Colonic mucosa (tissue), 4 donors: ENCODE measurements at regions not wholly inside any gene's neighbourhood (a gene's known extent, or its start where the extent isn't known, plus 50 kb on each side); places are given as distances from the start of the nearest gene placed in this dataset.

Experiments used
- DNase-seq: peaks from one replicate; pipeline ENCODE4 v3.0.0-alpha.2; 2020
- H3K27ac ChIP-seq: fragments of 200-600 bp; one replicate; pipeline ENCODE4 v1.8.0; 2021
- H3K27me3 ChIP-seq: fragments of 200-600 bp; one replicate; pipeline ENCODE4 v1.8.0; 2021
- H3K36me3 ChIP-seq: fragments of 200-600 bp; one replicate; pipeline ENCODE4 v1.8.0; 2021
- H3K4me1 ChIP-seq: fragments of 200-600 bp; one replicate; pipeline ENCODE4 v1.8.0; 2021; ENCODE audit warnings: mild to moderate bottlenecking
- H3K4me3 ChIP-seq: fragments of 200-600 bp; one replicate; pipeline ENCODE4 v1.8.0; 2021
- H3K9ac ChIP-seq, 2 donors: one replicate each; pipeline ENCODE4 v1.7.0; 2013; ENCODE audit warnings: control low read depth in 2 of 2, low read depth in 2 of 2, low read length in 2 of 2
- H3K9me3 ChIP-seq: fragments of 200-600 bp; one replicate; pipeline ENCODE4 v1.8.0; 2021
- CTCF ChIP-seq: fragments of 200-600 bp; IDR thresholded peaks from one replicate; pipeline ENCODE4 v1.8.0; 2022; ENCODE audit warnings: antibody characterized with exemption, mild to moderate bottlenecking
- intact Hi-C: fragments of 100-400 bp; cut with DNase I; formaldehyde crosslinking; loops from one replicate; pipeline ENCODE4 v1.14.1; 2022
- donor health status: healthy.
- donor health status: DM: no; HTN: no; CAD: no.
- donor health status: DM: no; HTN: no; CAD: no.

DNA sequence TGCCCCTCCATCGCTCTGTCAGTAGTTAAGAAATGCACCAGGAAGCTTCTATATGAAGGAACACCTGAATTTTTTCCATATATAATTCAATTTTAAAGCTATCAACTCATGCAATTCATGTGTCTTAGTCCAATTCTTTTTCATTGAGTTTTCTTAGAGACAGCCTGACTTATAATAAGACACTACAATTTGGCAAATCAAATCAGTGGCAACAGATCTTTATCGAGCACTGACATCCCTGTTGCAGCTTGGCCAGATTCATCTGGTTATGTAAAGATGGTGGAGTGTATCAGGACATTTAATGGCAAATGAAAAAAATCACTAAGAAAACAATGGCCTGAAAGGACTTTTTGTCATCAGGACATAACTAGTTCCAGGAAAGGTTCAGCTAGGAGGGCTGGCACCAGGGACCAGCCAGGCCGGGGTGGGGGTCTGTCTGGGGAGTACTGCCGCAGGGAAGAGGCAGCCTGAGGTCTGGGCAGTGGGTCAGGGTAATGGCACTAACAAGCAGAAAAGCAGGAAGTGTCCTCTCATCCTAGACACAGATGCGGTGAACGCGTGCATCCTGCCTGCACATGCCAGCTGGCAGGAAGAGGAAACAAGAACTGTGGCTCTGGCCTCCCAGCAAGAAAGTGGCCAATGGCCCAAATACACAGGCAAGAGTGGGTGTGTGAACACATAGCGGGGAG, 100.5 kb upstream of the LMNTD1 start:
- TF ChIP-seq CTCF: no peak
- H3K9ac ChIP-seq: no peak overlapping the region
- H3K4me3 ChIP-seq: no peak overlapping the region
- H3K36me3 ChIP-seq: no peaks in the 10 kb centered on the region
- H3K4me1 ChIP-seq: no peaks in the 10 kb centered on the region
- no peak overlapping the region for H3K27ac ChIP-seq
- H3K27me3 ChIP-seq: no peaks in the 10 kb centered on the region
- no peaks in the 10 kb centered on the region for H3K9me3 ChIP-seq
- intact Hi-C loops: no loop called here
- DNase-seq: no peak

GRCh38 chr12:25655702-25656101, 102.6 kb upstream of the LMNTD1 start:
- H3K27me3 ChIP-seq: no peaks in the 10 kb centered on the region
- DNase-seq: no peak
- no peak for TF ChIP-seq CTCF
- no peaks in the 10 kb centered on the region for H3K4me1 ChIP-seq
- H3K4me3 ChIP-seq: no peak overlapping the region
- H3K27ac ChIP-seq: no peak overlapping the region
- H3K9ac ChIP-seq: no peak overlapping the region
- H3K9me3 ChIP-seq: no peaks in the 10 kb centered on the region
- no peaks in the 10 kb centered on the region for H3K36me3 ChIP-seq
- intact Hi-C loops: no loop called here

- no peaks in the 10 kb centered on the region for H3K36me3 ChIP-seq
- TF ChIP-seq CTCF: no peak
- H3K27ac ChIP-seq: no peak overlapping the region
- H3K27me3 ChIP-seq: no peaks in the 10 kb centered on the region
- no peaks in the 10 kb centered on the region for H3K9me3 ChIP-seq
- H3K4me1 ChIP-seq: no peaks in the 10 kb centered on the region
- DNase-seq: no peak
- H3K4me3 ChIP-seq: no peak overlapping the region
- intact Hi-C loops: no loop called here
- no peak overlapping the region for H3K9ac ChIP-seq
Observed at GRCh38 chr12:25659621-25660020, 106.5 kb upstream of the LMNTD1 start.

GRCh38 chr12:25670076-25671055, 117.3 kb upstream of the LMNTD1 start:
- no peak for DNase-seq
- no peak for TF ChIP-seq CTCF
- no peak overlapping the region for H3K27ac ChIP-seq
- no peaks in the 10 kb centered on the region for H3K36me3 ChIP-seq
- H3K27me3 ChIP-seq: no peaks in the 10 kb centered on the region
- no peak overlapping the region for H3K4me3 ChIP-seq
- no peaks in the 10 kb centered on the region for H3K4me1 ChIP-seq
- intact Hi-C loops: loop anchor here (10.0 kb wide), 1 partner anchor 354 kb away; no protein-coding TSS in a partner anchor
- H3K9ac ChIP-seq: no peak overlapping the region
- H3K9me3 ChIP-seq: no peaks in the 10 kb centered on the region

DNA sequence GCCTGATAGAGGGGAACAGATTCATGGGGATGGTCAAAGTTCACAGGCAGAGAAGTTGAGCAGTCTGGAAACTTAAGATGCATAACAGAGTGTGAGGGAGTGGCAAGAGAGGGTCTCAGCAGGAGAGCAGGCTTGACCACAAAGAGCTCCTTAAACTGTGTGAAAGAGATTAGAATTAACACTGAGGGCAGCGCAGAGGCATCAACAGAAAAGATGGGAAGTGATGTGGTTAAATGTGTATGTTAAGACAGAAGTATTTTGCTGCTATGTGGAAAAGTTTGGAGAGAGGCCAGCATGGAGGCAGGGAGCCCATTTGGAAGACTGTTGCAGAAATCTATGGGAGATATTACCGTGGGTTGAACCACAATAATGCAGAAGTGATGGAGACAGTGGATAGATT, 122.7 kb upstream of the LMNTD1 start:
- H3K9ac ChIP-seq: no peak overlapping the region
- no peaks in the 10 kb centered on the region for H3K4me1 ChIP-seq
- TF ChIP-seq CTCF: no peak
- H3K36me3 ChIP-seq: no peaks in the 10 kb centered on the region
- H3K27me3 ChIP-seq: no peaks in the 10 kb centered on the region
- no peaks in the 10 kb centered on the region for H3K9me3 ChIP-seq
- no peak overlapping the region for H3K27ac ChIP-seq
- no peak for DNase-seq
- intact Hi-C loops: loop anchor here (10.0 kb wide), 1 partner anchor 349 kb away; no protein-coding TSS in a partner anchor
- no peak overlapping the region for H3K4me3 ChIP-seq
